Activated CD8-positive, alpha-beta T cell treated with anti-CD3 and anti-CD28 coated beads for 36 hours (primary cell): ENCODE measurements at regions not wholly inside any gene's neighbourhood (a gene's known extent, or its start where the extent isn't known, plus 50 kb on each side); places are given as distances from the start of the nearest gene placed in this dataset.

Source experiments
- ATAC-seq: fragments of 200-7000 bp; cut with Tn5 transposase; one replicate; pipeline ENCODE4 v1.10.0; 2021; ENCODE audit warnings: mild to moderate bottlenecking, moderate library complexity
- CTCF ChIA-PET: fragments of 350-600 bp; sonication (Branson Sonifier 250); formaldehyde crosslinking; loops from one replicate; lab custom pipeline; 2021; ENCODE audit warnings: antibody characterized with exemption; lab: Charles Lee
- POLR2A ChIA-PET: fragments of 350-600 bp; sonication (Branson Sonifier 250); formaldehyde crosslinking; loops from one replicate; lab custom pipeline; 2021; ENCODE audit warnings: antibody characterized with exemption; lab: Charles Lee
- DNase-seq: peaks from one replicate; pipeline ENCODE4 v3.0.0-alpha.2; 2020
- H3K27ac Mint-ChIP-seq: one replicate; pipeline ENCODE4 v1.8.0; 2021; ENCODE audit warnings: mild to moderate bottlenecking, mixed read lengths
- H3K27me3 Mint-ChIP-seq: one replicate; pipeline ENCODE4 v1.8.0; 2021; ENCODE audit warnings: mixed read lengths
- H3K36me3 Mint-ChIP-seq: one replicate; pipeline ENCODE4 v1.8.0; 2021; ENCODE audit warnings: low read depth, mixed read lengths
- H3K4me1 Mint-ChIP-seq: one replicate; pipeline ENCODE4 v1.8.0; 2021; ENCODE audit warnings: low read depth, mixed read lengths
- H3K4me3 Mint-ChIP-seq: one replicate; pipeline ENCODE4 v1.8.0; 2021; ENCODE audit warnings: mild to moderate bottlenecking, moderate library complexity, mixed read lengths
- H3K9me3 Mint-ChIP-seq: one replicate; pipeline ENCODE4 v1.8.0; 2021; ENCODE audit warnings: mixed read lengths
- CTCF ChIP-seq: fragments of 200-600 bp; IDR thresholded peaks from one replicate; pipeline ENCODE4 v1.8.0; 2022; ENCODE audit warnings: antibody characterized with exemption, mild to moderate bottlenecking
- intact Hi-C: fragments of 100-400 bp; cut with micrococcal nuclease; formaldehyde crosslinking; loops from one replicate; pipeline ENCODE4 v1.10.0; 2022

GRCh38 chr20:6954219-6954618 lies 186.7 kb downstream of the BMP2 start:
- intact Hi-C loops: no loop called here
- no peak overlapping the region for H3K4me3 Mint-ChIP-seq
- ChIA-PET POLR2A (no interaction called here), CTCF (no interaction called here)
- TF ChIP-seq CTCF: no peak
- H3K27me3 Mint-ChIP-seq: no peaks in the 10 kb centered on the region
- no peak for DNase-seq
- H3K4me1 Mint-ChIP-seq: no peaks in the 10 kb centered on the region
- H3K9me3 Mint-ChIP-seq: peaks cover 12% of the 10 kb centered on the region
- no peak for ATAC-seq
- H3K27ac Mint-ChIP-seq: no peak overlapping the region
- H3K36me3 Mint-ChIP-seq: no peaks in the 10 kb centered on the region

GRCh38 chr20:6956056-6956455 lies 188.6 kb downstream of the BMP2 start:
- H3K27ac Mint-ChIP-seq: no peak overlapping the region
- H3K36me3 Mint-ChIP-seq: no peaks in the 10 kb centered on the region
- ATAC-seq (no peak), DNase-seq (no peak)
- no peaks in the 10 kb centered on the region for H3K4me1 Mint-ChIP-seq
- POLR2A ChIA-PET: no interaction called here
- H3K27me3 Mint-ChIP-seq: no peaks in the 10 kb centered on the region
- intact Hi-C loops: no loop called here
- peaks cover 5% of the 10 kb centered on the region for H3K9me3 Mint-ChIP-seq
- CTCF ChIA-PET: no interaction called here
- no peak overlapping the region for H3K4me3 Mint-ChIP-seq
- no peak for TF ChIP-seq CTCF

GRCh38 chr20:6956574-6956973 lies 189.1 kb downstream of the BMP2 start:
- Mint-ChIP-seq H3K9me3 (peaks cover 3% of the 10 kb centered on the region), H3K27me3 (no peaks in the 10 kb centered on the region), H3K4me3 (no peak overlapping the region), H3K27ac (no peak overlapping the region), H3K4me1 (no peaks in the 10 kb centered on the region), H3K36me3 (no peaks in the 10 kb centered on the region)
- DNase-seq (no peak), ATAC-seq (no peak)
- ChIA-PET CTCF (no interaction called here), POLR2A (no interaction called here)
- TF ChIP-seq CTCF: no peak
- intact Hi-C loops: no loop called here

GRCh38 chr20:6959900-6960312 lies 192.4 kb downstream of the BMP2 start:
- POLR2A ChIA-PET: no interaction called here
- H3K4me3 Mint-ChIP-seq: no peak overlapping the region
- no peaks in the 10 kb centered on the region for H3K27me3 Mint-ChIP-seq
- H3K36me3 Mint-ChIP-seq: no peaks in the 10 kb centered on the region
- H3K27ac Mint-ChIP-seq: no peak overlapping the region
- H3K9me3 Mint-ChIP-seq: peaks cover 1% of the 10 kb centered on the region
- intact Hi-C loops: no loop called here
- no peak for TF ChIP-seq CTCF
- ATAC-seq: no peak
- no peak for DNase-seq
- H3K4me1 Mint-ChIP-seq: no peaks in the 10 kb centered on the region
- CTCF ChIA-PET: no interaction called here

- ATAC-seq: no peak
- H3K36me3 Mint-ChIP-seq: no peaks in the 10 kb centered on the region
- no peak for DNase-seq
- no peak overlapping the region for H3K27ac Mint-ChIP-seq
- ChIA-PET CTCF (no interaction called here), POLR2A (no interaction called here)
- TF ChIP-seq CTCF: no peak
- H3K4me1 Mint-ChIP-seq: no peaks in the 10 kb centered on the region
- H3K9me3 Mint-ChIP-seq: peaks cover 5% of the 10 kb centered on the region
- intact Hi-C loops: no loop called here
- H3K4me3 Mint-ChIP-seq: no peak overlapping the region
- H3K27me3 Mint-ChIP-seq: no peaks in the 10 kb centered on the region
These were observed 199.2 kb downstream of the BMP2 start for GRCh38 chr20:6966721-6967120.
